ENCODE measurements at regions not wholly inside any gene's neighbourhood (a gene's known extent, or its start where the extent isn't known, plus 50 kb on each side); places are given as distances from the start of the nearest gene placed in this dataset.

DNA sequence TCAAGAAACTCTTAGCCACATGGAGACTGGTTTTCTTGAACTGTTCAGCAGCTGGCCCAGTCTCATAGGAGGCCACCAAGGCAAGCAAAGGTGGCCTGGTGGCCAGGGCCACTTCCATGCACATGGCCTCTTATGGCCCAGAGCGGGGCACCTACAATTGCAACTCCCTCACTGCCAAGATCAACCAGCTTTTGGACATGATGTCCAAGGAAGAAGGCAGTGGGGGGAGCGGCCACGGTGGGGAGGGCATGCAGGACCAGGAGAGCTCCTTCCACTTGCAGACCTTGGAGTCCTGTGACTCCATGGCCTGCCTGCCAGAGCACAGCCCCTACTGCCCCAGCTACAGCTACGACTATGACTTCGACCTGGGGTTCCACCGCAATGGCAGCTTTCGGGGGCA is 398.9 kb upstream of the PTPRD start:
- Mint-ChIP-seq H3K36me3 (no peaks in the 10 kb centered on the region), H3K27ac (no peak overlapping the region), H3K9me3 (peaks cover 13% of the 10 kb centered on the region), H3K4me1 (ENCODE audit: unreplicated experiment) (no peaks in the 10 kb centered on the region), H3K27me3 (no peaks in the 10 kb centered on the region), H3K4me3 (no peak overlapping the region)
- TF ChIP-seq, protein P1, sequence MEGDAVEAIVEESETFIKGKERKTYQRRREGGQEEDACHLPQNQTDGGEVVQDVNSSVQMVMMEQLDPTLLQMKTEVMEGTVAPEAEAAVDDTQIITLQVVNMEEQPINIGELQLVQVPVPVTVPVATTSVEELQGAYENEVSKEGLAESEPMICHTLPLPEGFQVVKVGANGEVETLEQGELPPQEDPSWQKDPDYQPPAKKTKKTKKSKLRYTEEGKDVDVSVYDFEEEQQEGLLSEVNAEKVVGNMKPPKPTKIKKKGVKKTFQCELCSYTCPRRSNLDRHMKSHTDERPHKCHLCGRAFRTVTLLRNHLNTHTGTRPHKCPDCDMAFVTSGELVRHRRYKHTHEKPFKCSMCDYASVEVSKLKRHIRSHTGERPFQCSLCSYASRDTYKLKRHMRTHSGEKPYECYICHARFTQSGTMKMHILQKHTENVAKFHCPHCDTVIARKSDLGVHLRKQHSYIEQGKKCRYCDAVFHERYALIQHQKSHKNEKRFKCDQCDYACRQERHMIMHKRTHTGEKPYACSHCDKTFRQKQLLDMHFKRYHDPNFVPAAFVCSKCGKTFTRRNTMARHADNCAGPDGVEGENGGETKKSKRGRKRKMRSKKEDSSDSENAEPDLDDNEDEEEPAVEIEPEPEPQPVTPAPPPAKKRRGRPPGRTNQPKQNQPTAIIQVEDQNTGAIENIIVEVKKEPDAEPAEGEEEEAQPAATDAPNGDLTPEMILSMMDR (conservative IDR thresholded peaks at IDR 0.05): no peak
- DNase-seq (ENCODE audit: extremely low spot score, unreplicated experiment): no peak

DNA sequence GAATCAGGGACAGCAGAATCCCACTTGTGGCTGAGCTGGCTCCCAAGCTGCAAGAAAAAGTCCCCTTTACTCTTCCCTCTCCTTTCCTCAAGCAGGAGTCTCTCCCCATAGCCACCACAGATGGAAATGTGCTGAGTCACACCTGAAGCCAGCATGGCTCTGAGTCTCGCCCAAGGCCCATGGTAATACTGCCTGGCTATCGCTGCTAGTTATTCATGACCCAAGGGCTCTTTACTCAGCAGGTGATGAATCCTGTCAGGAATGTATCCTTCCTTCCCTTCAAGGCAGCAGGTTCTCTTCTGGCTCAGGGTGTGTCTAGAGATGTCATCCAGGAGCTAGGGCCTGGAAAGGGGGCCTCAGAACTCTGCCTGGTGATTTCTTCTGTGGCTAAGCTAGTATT is 403.3 kb upstream of the PTPRD start:
- Mint-ChIP-seq H3K27me3 (no peaks in the 10 kb centered on the region), H3K4me3 (no peak overlapping the region), H3K36me3 (no peaks in the 10 kb centered on the region), H3K4me1 (ENCODE audit: unreplicated experiment) (no peaks in the 10 kb centered on the region), H3K27ac (no peak overlapping the region), H3K9me3 (peaks cover 5% of the 10 kb centered on the region)
- TF ChIP-seq, protein P1 (conservative IDR thresholded peaks at IDR 0.05): no peak
- DNase-seq (ENCODE audit: extremely low spot score, unreplicated experiment): no peak

DNA sequence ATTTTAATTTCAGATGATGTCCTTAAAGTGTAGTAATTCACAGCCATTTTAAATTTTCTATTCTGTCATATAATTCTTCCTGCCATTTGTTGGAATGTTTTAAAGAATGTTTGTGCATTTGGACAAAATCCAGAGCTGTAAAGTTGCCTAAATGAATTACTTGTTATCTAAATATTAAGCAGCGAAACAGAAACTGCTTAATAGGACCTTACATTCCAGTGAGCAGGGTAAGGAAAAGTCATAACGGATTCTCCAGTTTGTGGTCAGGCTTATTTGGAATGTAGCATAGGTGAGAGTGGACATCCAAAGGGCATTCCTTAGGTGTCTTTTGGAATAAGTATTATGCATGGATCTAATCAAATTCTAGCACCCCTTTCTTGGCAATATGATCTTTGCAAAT is 410.4 kb upstream of the PTPRD start:
- Mint-ChIP-seq H3K4me3 (no peak overlapping the region), H3K4me1 (ENCODE audit: unreplicated experiment) (no peaks in the 10 kb centered on the region), H3K27ac (no peak overlapping the region), H3K27me3 (no peaks in the 10 kb centered on the region), H3K36me3 (no peaks in the 10 kb centered on the region), H3K9me3 (no peaks in the 10 kb centered on the region)
- DNase-seq (ENCODE audit: extremely low spot score, unreplicated experiment): no peak
- TF ChIP-seq, protein P1 (conservative IDR thresholded peaks at IDR 0.05): no peak

DNA sequence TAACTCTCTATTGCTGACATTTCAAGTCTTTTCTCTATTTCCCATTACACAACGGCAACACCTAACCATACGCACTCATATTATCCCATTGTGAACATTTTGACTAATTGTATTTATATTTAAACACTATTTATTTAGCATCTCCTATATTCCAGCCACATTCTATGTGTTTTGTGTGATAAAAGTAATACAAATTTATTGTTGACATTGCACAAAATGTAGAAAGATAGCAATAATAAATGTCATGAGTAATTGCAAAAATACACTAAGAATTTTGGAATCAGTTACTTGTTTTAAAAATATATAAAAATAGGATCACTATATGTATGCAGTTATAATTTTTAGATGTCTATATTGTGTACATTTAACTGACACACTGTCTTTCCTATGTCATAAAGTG is 413.0 kb upstream of the PTPRD start:
- no peaks in the 10 kb centered on the region for H3K4me1 Mint-ChIP-seq (ENCODE audit: unreplicated experiment)
- DNase-seq (ENCODE audit: extremely low spot score, unreplicated experiment): no peak
- no peaks in the 10 kb centered on the region for H3K27me3 Mint-ChIP-seq
- TF ChIP-seq, protein P1 (conservative IDR thresholded peaks at IDR 0.05): no peak
- H3K27ac Mint-ChIP-seq: no peak overlapping the region
- no peaks in the 10 kb centered on the region for H3K9me3 Mint-ChIP-seq
- H3K36me3 Mint-ChIP-seq: no peaks in the 10 kb centered on the region
- H3K4me3 Mint-ChIP-seq: no peak overlapping the region

DNA sequence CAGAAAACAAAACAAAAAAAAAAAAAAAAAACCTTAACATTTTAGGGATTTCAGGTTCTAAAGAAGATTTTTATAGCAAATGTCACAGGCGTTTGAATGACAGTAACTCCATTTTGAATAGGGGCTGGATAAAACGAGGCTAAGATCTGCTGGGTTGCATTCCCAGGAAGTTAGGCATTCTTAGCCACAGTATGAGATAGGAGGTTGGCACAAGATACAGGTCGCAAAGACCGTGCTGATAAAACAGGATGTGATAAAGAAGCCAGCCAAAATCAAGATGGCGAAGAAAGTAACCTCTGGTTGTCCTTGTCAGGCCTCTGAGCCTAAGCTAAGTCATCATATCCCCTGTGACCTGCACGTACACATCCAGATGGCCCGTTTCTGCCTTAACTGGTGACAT is 425.6 kb upstream of the PTPRD start:
- Mint-ChIP-seq H3K9me3 (peaks cover 5% of the 10 kb centered on the region), H3K4me1 (ENCODE audit: unreplicated experiment) (no peaks in the 10 kb centered on the region), H3K4me3 (no peak overlapping the region), H3K27me3 (no peaks in the 10 kb centered on the region), H3K27ac (no peak overlapping the region), H3K36me3 (no peaks in the 10 kb centered on the region)
- DNase-seq (ENCODE audit: extremely low spot score, unreplicated experiment): no peak
- TF ChIP-seq, protein P1 (conservative IDR thresholded peaks at IDR 0.05): no peak

DNA sequence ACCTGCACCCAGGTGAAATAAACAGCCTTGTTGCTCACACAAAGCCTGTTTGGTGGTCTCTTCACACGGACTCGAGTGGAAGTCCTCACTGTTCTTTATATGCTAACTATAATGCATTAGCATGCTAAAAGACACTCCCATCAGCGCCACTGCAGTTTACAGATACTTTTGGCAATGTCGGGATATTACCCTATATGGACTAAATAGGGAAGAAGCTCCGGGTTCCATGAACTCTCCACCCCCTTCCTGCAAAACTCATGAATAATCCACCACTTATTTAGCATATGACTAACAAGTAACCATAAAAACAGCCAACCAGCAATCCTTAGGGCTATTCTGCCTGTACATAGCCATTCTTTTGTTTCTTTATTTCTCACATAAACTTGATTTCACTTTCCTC is 426.2 kb upstream of the PTPRD start:
- no peak overlapping the region for H3K27ac Mint-ChIP-seq
- no peak overlapping the region for H3K4me3 Mint-ChIP-seq
- no peaks in the 10 kb centered on the region for H3K27me3 Mint-ChIP-seq
- TF ChIP-seq, protein P1 (conservative IDR thresholded peaks at IDR 0.05): no peak
- H3K9me3 Mint-ChIP-seq: peaks cover 5% of the 10 kb centered on the region
- H3K4me1 Mint-ChIP-seq (ENCODE audit: unreplicated experiment): no peaks in the 10 kb centered on the region
- no peak for DNase-seq (ENCODE audit: extremely low spot score, unreplicated experiment)
- H3K36me3 Mint-ChIP-seq: no peaks in the 10 kb centered on the region

Measured in type B pancreatic cell (in vitro differentiated cells).